HG03066 (cell line): ENCODE measurements at regions not wholly inside any gene's neighbourhood (a gene's known extent, or its start where the extent isn't known, plus 50 kb on each side); places are given as distances from the start of the nearest gene placed in this dataset.
"Not testable (repeated sequence)": the region's sequence is repeated elsewhere in the genome, so short reads cannot be mapped to it uniquely, and the experiment has no call there.

ENCODE experiments used
- ATAC-seq: cut with Tn5 transposase; IDR thresholded peaks from one replicate; pipeline ENCODE4 v1.9.1; 2021; ENCODE audit warnings: low read depth; ENCODE audit not compliant: unreplicated experiment

GRCh38 chr5:39934830-39935229 lies 510.1 kb upstream of the DAB2 start:
- ATAC-seq = no peak

GRCh38 chr5:39933061-39933460 lies 508.3 kb upstream of the DAB2 start:
- no peak for ATAC-seq

GRCh38 chr5:39928709-39929108 lies 503.9 kb upstream of the DAB2 start:
- ATAC-seq = no peak

GRCh38 chr5:39919876-39920275 lies 495.1 kb upstream of the DAB2 start:
- ATAC-seq = no peak

- no peak for ATAC-seq
Measured at GRCh38 chr5:39912906-39913305, 488.1 kb upstream of the DAB2 start.

- not testable (repeated sequence) for ATAC-seq
Measured at GRCh38 chr5:39907267-39907951, 482.6 kb upstream of the DAB2 start.

- ATAC-seq = no peak
Measured at GRCh38 chr5:39906146-39906545, 481.4 kb upstream of the DAB2 start.

- no peak for ATAC-seq
Measured at GRCh38 chr5:39905356-39905755, 480.6 kb upstream of the DAB2 start.

- no peak for ATAC-seq
Measured at GRCh38 chr5:39902626-39903025, 477.8 kb upstream of the DAB2 start.

GRCh38 chr5:39898731-39899130 lies 474.0 kb upstream of the DAB2 start:
- ATAC-seq = no peak

GRCh38 chr5:39896706-39897105 lies 471.9 kb upstream of the DAB2 start:
- ATAC-seq = no peak

- no peak for ATAC-seq
Measured at GRCh38 chr5:39896104-39896503, 471.3 kb upstream of the DAB2 start.

- no peak for ATAC-seq
Measured at GRCh38 chr5:39892708-39893107, 467.9 kb upstream of the DAB2 start.

GRCh38 chr5:39891376-39891775 lies 466.6 kb upstream of the DAB2 start:
- ATAC-seq = no peak

- ATAC-seq = no peak
Measured at GRCh38 chr5:39880985-39881384, 456.2 kb upstream of the DAB2 start.

GRCh38 chr5:39877479-39877878 lies 452.7 kb upstream of the DAB2 start:
- no peak for ATAC-seq

GRCh38 chr5:39876146-39876545 lies 451.4 kb upstream of the DAB2 start:
- no peak for ATAC-seq

GRCh38 chr5:39870137-39870536 lies 445.4 kb upstream of the DAB2 start:
- ATAC-seq = no peak

GRCh38 chr5:39869396-39869795 lies 444.6 kb upstream of the DAB2 start:
- no peak for ATAC-seq

GRCh38 chr5:39867923-39868322 lies 443.1 kb upstream of the DAB2 start:
- no peak for ATAC-seq

- ATAC-seq = no peak
Measured at GRCh38 chr5:39863926-39864552, 439.3 kb upstream of the DAB2 start.

- ATAC-seq = no peak
Measured at GRCh38 chr5:39857041-39857440, 432.3 kb upstream of the DAB2 start.
